Psoas muscle (tissue), 7 donors: ENCODE measurements at regions not wholly inside any gene's neighbourhood (a gene's known extent, or its start where the extent isn't known, plus 50 kb on each side); places are given as distances from the start of the nearest gene placed in this dataset.
A peak's percentile ranks its signal among the peaks of the same experiment; 100 is the strongest.

Experiments used
- ATAC-seq, 4 donors: fragments of 200-7000 bp; cut with Tn5 transposase; one replicate each; pipeline ENCODE4 v1.9.1; 2020; ENCODE audit warnings: moderate library complexity in 3 of 4, mild to moderate bottlenecking in 2 of 4
- DNase-seq, 2 donors: peaks; one replicate each; pipeline ENCODE4 v3.0.0-alpha.2; 2020
- H3K27ac ChIP-seq: fragments of 200-600 bp; one replicate; pipeline ENCODE4 v1.8.0; 2022
- H3K27me3 ChIP-seq, 3 donors: fragments of 200-600 bp in 1 of 3; one replicate each; pipeline versions ENCODE4 v1.6.1 to v1.8.0; 2013 to 2022; ENCODE audit warnings: low read length in 2 of 3, mild to moderate bottlenecking in 2 of 3, moderate library complexity in 1 of 3; ENCODE audit not compliant: insufficient read depth in 3 of 3
- H3K36me3 ChIP-seq, 2 donors: fragments of 200-600 bp in 1 of 2; one replicate each; pipeline versions ENCODE4 v1.6.1 to v1.8.0; 2013 to 2022; ENCODE audit warnings: low read depth in 1 of 2, mild to moderate bottlenecking in 1 of 2, moderate library complexity in 1 of 2; ENCODE audit not compliant: insufficient read depth in 1 of 2
- H3K4me1 ChIP-seq: fragments of 200-600 bp; one replicate; pipeline ENCODE4 v1.8.0; 2022
- H3K4me3 ChIP-seq: fragments of 200-600 bp; one replicate; pipeline ENCODE4 v1.8.0; 2022; ENCODE audit warnings: mild to moderate bottlenecking
- H3K9me3 ChIP-seq: fragments of 200-600 bp; one replicate; pipeline ENCODE4 v1.8.0; 2022
- WGBS, 3 donors: extraction: QIAGEN DNeasy Blood & Tissue Kit; methylation state at CpG; one replicate each; pipeline versions ENCODE4 v1.1.6 to v1.1.7; 2013; 5-methylcytosine and 5-hydroxymethylcytosine counted together
- intact Hi-C, 2 donors: fragments of 100-400 bp; cut with DNase I; formaldehyde crosslinking; loops; one replicate each; pipeline versions ENCODE4 v1.11.0 to v1.14.2; 2022
- TF ChIP-seq, protein P1 (sequence below): fragments of 200-600 bp; IDR thresholded peaks from one replicate; pipeline ENCODE4 v1.8.0; 2022; ENCODE audit warnings: antibody characterized with exemption
- donor health status: healthy with polysubstance abuse.
- donor health status: DM: no; HTN: no; CAD: no; lungs with moderate emphysema.
- donor health status: Bipolar disorder and iron deficiency.
- donor health status: healthy.
- donor health status: DM: yes; HTN: yes; CAD: no.
- donor health status: DM: no; HTN: no; CAD: no.
- donor health status: DM: yes; HTN: yes; CAD: no.

DNA sequence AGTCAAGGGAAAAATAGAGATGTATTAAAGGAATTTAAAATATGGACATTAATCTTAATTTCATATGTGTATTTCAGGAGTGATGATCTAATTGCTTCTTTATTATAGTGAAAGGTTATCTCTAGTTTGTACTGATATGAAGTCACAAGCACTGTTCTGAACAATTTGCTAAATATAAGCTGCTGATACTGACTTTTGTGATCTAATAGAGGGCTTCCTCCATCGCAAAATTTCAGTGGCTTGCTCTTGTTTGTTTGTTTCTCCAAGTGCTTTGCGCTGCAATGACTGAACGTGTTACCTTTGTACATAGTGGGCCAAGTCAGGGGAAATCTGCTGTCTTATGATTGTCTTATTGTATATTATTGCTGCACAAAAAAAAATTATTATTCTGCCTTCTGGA is 307.0 kb downstream of the KCNJ2 start:
- WGBS, 3 donors: 86 to 91% (median 88%) methylated on average over 3 of the region's 3 CpGs
- H3K9me3 ChIP-seq: no peaks in the 10 kb centered on the region
- no peaks in the 10 kb centered on the region for H3K36me3 ChIP-seq
- no peak overlapping the region for H3K4me3 ChIP-seq
- intact Hi-C loops: no loop called here
- DNase-seq (no peak), ATAC-seq (no peak)
- H3K27ac ChIP-seq: no peak overlapping the region
- no peaks in the 10 kb centered on the region for H3K4me1 ChIP-seq
- no peaks in the 10 kb centered on the region for H3K27me3 ChIP-seq
- TF ChIP-seq, protein P1, sequence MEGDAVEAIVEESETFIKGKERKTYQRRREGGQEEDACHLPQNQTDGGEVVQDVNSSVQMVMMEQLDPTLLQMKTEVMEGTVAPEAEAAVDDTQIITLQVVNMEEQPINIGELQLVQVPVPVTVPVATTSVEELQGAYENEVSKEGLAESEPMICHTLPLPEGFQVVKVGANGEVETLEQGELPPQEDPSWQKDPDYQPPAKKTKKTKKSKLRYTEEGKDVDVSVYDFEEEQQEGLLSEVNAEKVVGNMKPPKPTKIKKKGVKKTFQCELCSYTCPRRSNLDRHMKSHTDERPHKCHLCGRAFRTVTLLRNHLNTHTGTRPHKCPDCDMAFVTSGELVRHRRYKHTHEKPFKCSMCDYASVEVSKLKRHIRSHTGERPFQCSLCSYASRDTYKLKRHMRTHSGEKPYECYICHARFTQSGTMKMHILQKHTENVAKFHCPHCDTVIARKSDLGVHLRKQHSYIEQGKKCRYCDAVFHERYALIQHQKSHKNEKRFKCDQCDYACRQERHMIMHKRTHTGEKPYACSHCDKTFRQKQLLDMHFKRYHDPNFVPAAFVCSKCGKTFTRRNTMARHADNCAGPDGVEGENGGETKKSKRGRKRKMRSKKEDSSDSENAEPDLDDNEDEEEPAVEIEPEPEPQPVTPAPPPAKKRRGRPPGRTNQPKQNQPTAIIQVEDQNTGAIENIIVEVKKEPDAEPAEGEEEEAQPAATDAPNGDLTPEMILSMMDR: no peak

DNA sequence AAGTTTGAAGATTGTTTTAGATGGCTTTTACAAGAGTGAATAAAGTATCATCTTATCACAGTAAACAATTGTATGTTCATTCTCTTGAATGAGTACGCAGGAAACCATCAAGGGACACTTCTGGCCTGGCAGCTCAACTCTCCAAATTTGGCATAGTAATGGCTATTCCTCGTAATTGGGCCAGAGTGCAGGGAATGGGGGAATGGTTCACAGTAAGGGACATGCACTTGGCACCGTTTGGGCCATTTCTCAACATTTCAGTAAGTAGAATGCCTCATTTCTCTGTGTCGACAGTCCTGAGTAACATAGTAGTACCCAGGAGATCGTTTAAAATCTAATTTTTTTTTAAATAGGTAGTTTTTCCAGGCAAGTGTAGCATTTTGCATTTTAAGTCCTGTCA is 309.6 kb downstream of the KCNJ2 start:
- TF ChIP-seq, protein P1: no peak
- Histone ChIP-seq H3K36me3 (no peaks in the 10 kb centered on the region), H3K27me3 (no peaks in the 10 kb centered on the region), H3K27ac (no peak overlapping the region), H3K9me3 (no peaks in the 10 kb centered on the region), H3K4me1 (no peaks in the 10 kb centered on the region), H3K4me3 (no peak overlapping the region)
- DNase-seq (peak in 1 of 2 donors; percentile 26), ATAC-seq (no peak)
- intact Hi-C loops: no loop called here
- WGBS, 3 donors: 46 to 62% (median 48%) methylated on average over 5 of the region's 5 CpGs

DNA sequence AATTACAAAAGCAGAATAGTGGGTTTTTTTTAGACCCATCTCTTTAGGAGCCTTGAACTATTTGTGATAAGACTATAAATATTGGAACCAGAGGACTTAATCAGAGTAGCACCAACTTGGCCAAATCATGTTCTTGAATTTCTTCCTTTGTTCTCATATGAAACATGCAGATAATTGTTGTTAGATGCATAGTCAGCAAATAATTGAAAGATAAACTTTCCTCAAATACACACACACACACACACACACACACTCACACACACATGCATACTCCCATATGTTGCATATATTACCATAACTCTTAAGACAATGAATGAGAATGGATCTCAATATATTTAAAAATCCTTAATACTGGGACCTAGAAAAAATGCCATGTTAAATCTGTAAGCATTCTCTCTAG is 310.4 kb downstream of the KCNJ2 start:
- intact Hi-C loops: no loop called here
- Histone ChIP-seq H3K36me3 (no peaks in the 10 kb centered on the region), H3K27me3 (no peaks in the 10 kb centered on the region), H3K4me3 (no peak overlapping the region), H3K9me3 (no peaks in the 10 kb centered on the region), H3K4me1 (no peaks in the 10 kb centered on the region), H3K27ac (no peak overlapping the region)
- TF ChIP-seq, protein P1: no peak
- ATAC-seq (no peak), DNase-seq (no peak)

DNA sequence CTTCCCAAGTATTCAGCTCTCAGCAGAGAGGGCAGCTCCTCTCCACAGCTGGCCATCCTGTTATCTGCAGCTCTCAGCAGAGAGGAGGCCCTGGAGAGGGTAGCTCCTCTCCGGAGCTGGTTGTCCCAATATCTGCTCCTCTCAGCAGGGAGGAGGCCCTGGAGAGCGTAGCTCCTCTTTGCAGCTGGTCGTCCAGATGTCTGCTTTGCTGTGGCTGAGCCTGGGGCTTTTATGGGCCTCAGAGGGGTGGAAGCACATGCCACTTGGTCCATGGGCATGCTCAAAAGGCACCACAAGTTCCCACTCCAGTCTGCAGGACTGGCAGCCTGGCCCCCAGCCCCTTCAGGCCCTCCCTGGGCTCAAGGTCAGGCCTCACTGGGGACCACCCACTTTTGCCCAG is 314.3 kb downstream of the KCNJ2 start:
- intact Hi-C loops: no loop called here
- ATAC-seq (no peak), DNase-seq (peak in 1 of 2 donors; percentile 31)
- 64 to 91% (median 81%) methylated on average over 3 of the region's 3 CpGs for WGBS, 3 donors
- no peak overlapping the region for H3K27ac ChIP-seq
- H3K9me3 ChIP-seq: no peaks in the 10 kb centered on the region
- no peak overlapping the region for H3K4me3 ChIP-seq
- TF ChIP-seq, protein P1: no peak
- no peaks in the 10 kb centered on the region for H3K4me1 ChIP-seq
- no peaks in the 10 kb centered on the region for H3K36me3 ChIP-seq
- H3K27me3 ChIP-seq: no peaks in the 10 kb centered on the region

DNA sequence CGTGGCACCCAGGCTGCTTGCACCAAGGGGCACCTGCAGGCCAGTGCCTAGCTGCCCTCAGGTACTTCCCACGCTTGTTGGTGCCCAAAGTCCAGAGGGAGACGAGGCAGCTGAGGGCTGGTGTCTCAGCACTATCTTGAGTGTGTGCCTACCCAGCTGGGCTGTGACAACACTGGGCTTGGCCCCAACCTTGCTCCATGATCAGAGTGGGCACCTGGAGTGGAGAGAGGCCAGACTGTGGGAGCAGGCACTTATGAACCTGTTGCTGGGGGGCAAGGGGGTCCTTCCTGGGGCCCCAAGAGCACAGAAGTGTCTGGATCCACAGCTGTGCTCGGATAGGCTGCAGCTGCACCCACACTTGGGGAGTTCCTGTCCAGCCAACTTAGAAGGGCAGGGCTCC is 314.7 kb downstream of the KCNJ2 start:
- Histone ChIP-seq H3K27ac (no peak overlapping the region), H3K9me3 (no peaks in the 10 kb centered on the region), H3K4me3 (no peak overlapping the region), H3K27me3 (no peaks in the 10 kb centered on the region), H3K36me3 (no peaks in the 10 kb centered on the region), H3K4me1 (no peaks in the 10 kb centered on the region)
- ATAC-seq: no peak
- intact Hi-C loops: no loop called here
- TF ChIP-seq, protein P1: no peak
- no peak for DNase-seq
- WGBS, 3 donors: 65 to 89% (median 81%) methylated on average over 4 of the region's 4 CpGs
